GM23338 (cell line): ENCODE measurements at regions not wholly inside any gene's neighbourhood (a gene's known extent, or its start where the extent isn't known, plus 50 kb on each side); places are given as distances from the start of the nearest gene placed in this dataset.
A peak's percentile ranks its signal among the peaks of the same experiment; 100 is the strongest.

Source experiments
- ATAC-seq: fragments of 200-7000 bp; cut with Tn5 transposase; 3 replicates; pipeline ENCODE4 v1.9.1; 2020
- DNase-seq: peaks from one replicate; pipeline ENCODE4 v3.0.0-alpha.2; 2015; ENCODE audit warnings: low spot score
- H2AFZ ChIP-seq: fragments of 200-600 bp; sonication (generic); 2 replicates; pipeline ENCODE4 v1.8.0; 2016; ENCODE audit warnings: antibody characterized with exemption, mild to moderate bottlenecking, moderate library complexity
- H3F3A ChIP-seq: fragments of 200-600 bp; sonication (generic); replicated peaks from 2 replicates; pipeline ENCODE4 v1.8.0; 2017; ENCODE audit warnings: antibody characterized with exemption, mixed run types, low read depth
- H3K27ac ChIP-seq: fragments of 200-600 bp; sonication (generic); 2 replicates; pipeline ENCODE4 v1.6.1; 2016; ENCODE audit warnings: low read depth
- H3K27me3 ChIP-seq: fragments of 200-600 bp; sonication (generic); 2 replicates; pipeline ENCODE4 v1.8.0; 2016; ENCODE audit warnings: mild to moderate bottlenecking, mixed run types, moderate library complexity; ENCODE audit not compliant: insufficient read depth
- H3K36me3 ChIP-seq: fragments of 200-600 bp; sonication (generic); 2 replicates; pipeline ENCODE4 v1.8.0; 2016; ENCODE audit warnings: mild to moderate bottlenecking; ENCODE audit not compliant: insufficient read depth
- H3K4me1 ChIP-seq: fragments of 200-600 bp; sonication (generic); 2 replicates; pipeline ENCODE4 v1.8.0; 2016; ENCODE audit warnings: mild to moderate bottlenecking, moderate library complexity; ENCODE audit not compliant: insufficient read depth
- H3K4me2 ChIP-seq: fragments of 200-600 bp; sonication (generic); 2 replicates; pipeline ENCODE4 v1.7.1; 2017; ENCODE audit warnings: mixed run types
- H3K4me3 ChIP-seq: fragments of 200-600 bp; sonication (generic); 2 replicates; pipeline ENCODE4 v1.6.1; 2016; ENCODE audit warnings: mixed run types
- H3K79me2 ChIP-seq: fragments of 200-600 bp; sonication (generic); replicated peaks from 2 replicates; pipeline ENCODE4 v1.8.0; 2017; ENCODE audit warnings: mild to moderate bottlenecking; ENCODE audit not compliant: insufficient read depth
- H3K9me2 ChIP-seq: fragments of 200-600 bp; sonication (generic); 2 replicates; pipeline ENCODE4 v1.8.0; 2017; ENCODE audit not compliant: insufficient read depth
- H4K20me1 ChIP-seq: fragments of 200-600 bp; sonication (generic); replicated peaks from 2 replicates; pipeline ENCODE4 v1.8.0; 2017; ENCODE audit warnings: mild to moderate bottlenecking; ENCODE audit not compliant: insufficient read depth
- H3K27ac Mint-ChIP-seq: 2 replicates; pipeline ENCODE4 v1.8.0; 2020; ENCODE audit warnings: inconsistent platforms, mild to moderate bottlenecking, moderate library complexity, mixed read lengths
- H3K27me3 Mint-ChIP-seq: 3 replicates; pipeline ENCODE4 v1.8.0; 2022; ENCODE audit warnings: low read depth, mild to moderate bottlenecking, moderate library complexity, mixed read lengths, inconsistent platforms; ENCODE audit not compliant: insufficient read depth, poor library complexity
- H3K36me3 Mint-ChIP-seq: 3 replicates; pipeline ENCODE4 v1.8.0; 2021; ENCODE audit warnings: low read depth, mild to moderate bottlenecking, inconsistent platforms, moderate library complexity, mixed read lengths
- H3K4me1 Mint-ChIP-seq: 3 replicates; pipeline ENCODE4 v1.8.0; 2020; ENCODE audit warnings: mild to moderate bottlenecking, inconsistent platforms, mixed read lengths
- H3K4me3 Mint-ChIP-seq: 3 replicates; pipeline ENCODE4 v1.8.0; 2021; ENCODE audit warnings: moderate library complexity, mild to moderate bottlenecking, inconsistent platforms, mixed read lengths
- H3K9me3 Mint-ChIP-seq: 3 replicates; pipeline ENCODE4 v1.8.0; 2020; ENCODE audit warnings: moderate library complexity, mild to moderate bottlenecking, inconsistent platforms, mixed read lengths
- CREB1 ChIP-seq: fragments of 250-450 bp; sonication (Bioruptor Pico); IDR thresholded peaks from 2 replicates; pipeline ENCODE4 v1.5.0; 2020; ENCODE audit warnings: low read depth, mild to moderate bottlenecking, moderate library complexity
- CTCF ChIP-seq, 2 experiments: fragments of 200-600 bp in 1 of 2; sonication (generic) in 1 of 2; conservative IDR thresholded peaks; 2 replicates each; pipeline versions ENCODE4 v1.5.1 to v1.6.1; 2016 to 2017; ENCODE audit warnings: antibody characterized with exemption in 2 of 2, low read depth in 2 of 2, mild to moderate bottlenecking in 2 of 2, moderate library complexity in 1 of 2
- ETS1 ChIP-seq: IDR thresholded peaks from 2 replicates; pipeline ENCODE4 v1.6.1; 2016; ENCODE audit warnings: antibody characterized with exemption
- EZH2 ChIP-seq: fragments of 200-600 bp; sonication (generic); IDR thresholded peaks from one replicate; pipeline ENCODE4 v1.8.0; 2017; ENCODE audit warnings: antibody characterized with exemption, mild to moderate bottlenecking, low read depth; ENCODE audit not compliant: unreplicated experiment
- EZH2phosphoT487 ChIP-seq: fragments of 200-600 bp; sonication (generic); IDR thresholded peaks from one replicate; pipeline ENCODE4 v1.8.1; 2018; ENCODE audit warnings: antibody characterized with exemption; ENCODE audit not compliant: unreplicated experiment
- JUNB ChIP-seq: IDR thresholded peaks from one replicate; pipeline ENCODE4 v1.6.1; 2016; ENCODE audit warnings: antibody characterized with exemption; ENCODE audit not compliant: unreplicated experiment
- NANOG ChIP-seq: IDR thresholded peaks from 2 replicates; pipeline ENCODE4 v1.6.1; 2016; ENCODE audit warnings: antibody characterized with exemption, borderline replicate concordance
- POLR2AphosphoS5 ChIP-seq: IDR thresholded peaks from 2 replicates; pipeline ENCODE4 v1.6.1; 2016; ENCODE audit warnings: antibody characterized with exemption, low read depth
- REST ChIP-seq: IDR thresholded peaks from one replicate; pipeline ENCODE4 v1.6.1; 2018; ENCODE audit warnings: antibody characterized with exemption; ENCODE audit not compliant: unreplicated experiment
- STAT1 ChIP-seq: IDR thresholded peaks from one replicate; pipeline ENCODE4 v1.6.1; 2016; ENCODE audit warnings: antibody characterized with exemption; ENCODE audit not compliant: unreplicated experiment
- ZNF114 ChIP-seq: fragments of 250-450 bp; sonication (Bioruptor Pico); IDR thresholded peaks from 2 replicates; pipeline ENCODE4 v1.5.0; 2020; ENCODE audit warnings: mild to moderate bottlenecking, moderate library complexity
- ZNF331 ChIP-seq: fragments of 250-450 bp; sonication (Bioruptor Pico); IDR thresholded peaks from 2 replicates; pipeline ENCODE4 v1.5.0; 2020; ENCODE audit warnings: low read depth, mild to moderate bottlenecking, moderate library complexity
- ZNF462 ChIP-seq: fragments of 250-450 bp; sonication (Bioruptor Pico); IDR thresholded peaks from 2 replicates; pipeline ENCODE4 v1.5.0; 2020; ENCODE audit warnings: mild to moderate bottlenecking, moderate library complexity

GRCh38 chr1:83764209-83764608 lies 234.7 kb downstream of the TTLL7 start:
- DNase-seq (no peak), ATAC-seq (no peak; the same call in 2 of the 3 replicates)
- no peak for TF ChIP-seq EZH2
- TF ChIP-seq CREB1, result no peak
- TF ChIP-seq POLR2AphosphoS5, result no peak
- no peak for TF ChIP-seq ZNF462 (CRISPR knock-in tag)
- TF ChIP-seq ZNF331 (CRISPR knock-in tag), result no peak
- TF ChIP-seq STAT1, result no peak
- no peak for TF ChIP-seq ETS1
- TF ChIP-seq CTCF (conservative IDR thresholded peaks at IDR 0.05; ENCODE audit: low read depth in 2 of 2), result no peak
- TF ChIP-seq JUNB, result no peak
- TF ChIP-seq ZNF114, result no peak
- no peak for TF ChIP-seq REST
- TF ChIP-seq EZH2phosphoT487, result no peak
- no peak for TF ChIP-seq NANOG
- no peak overlapping the region for H3K27ac ChIP-seq
- peak overlapping the region; percentile 50; the same call in 1 of the 2 replicates for H2AFZ ChIP-seq
- no peak overlapping the region for H3K4me3 ChIP-seq
- no peaks in the 10 kb centered on the region for H3K9me2 ChIP-seq
- no peaks in the 10 kb centered on the region for H3K9me3 Mint-ChIP-seq
- peaks cover 17% of the 10 kb centered on the region for H3K4me1 Mint-ChIP-seq
- H3K4me2 ChIP-seq, result no peak overlapping the region
- H4K20me1 ChIP-seq, result no peaks in the 10 kb centered on the region
- no peaks in the 10 kb centered on the region for H3K79me2 ChIP-seq
- H3F3A ChIP-seq, result no peaks in the 10 kb centered on the region
- H3K36me3 Mint-ChIP-seq, result no peaks in the 10 kb centered on the region
- H3K27ac Mint-ChIP-seq, result peak overlapping the region; percentile 31; the same call in 1 of the 2 replicates
- no peak overlapping the region for H3K4me3 Mint-ChIP-seq
- no peaks in the 10 kb centered on the region for H3K36me3 ChIP-seq
- no peaks in the 10 kb centered on the region for H3K27me3 Mint-ChIP-seq
- H3K27me3 ChIP-seq, result no peaks in the 10 kb centered on the region
- H3K4me1 ChIP-seq, result no peaks in the 10 kb centered on the region
